Suprapubic skin (tissue), 4 donors: ENCODE measurements at regions not wholly inside any gene's neighbourhood (a gene's known extent, or its start where the extent isn't known, plus 50 kb on each side); places are given as distances from the start of the nearest gene placed in this dataset.

Experiments
- DNase-seq, 2 donors: peaks; one replicate each; pipeline ENCODE4 v3.0.0-alpha.2; 2019; ENCODE audit warnings: low spot score in 2 of 2
- H3K27ac ChIP-seq: fragments of 200-600 bp; sonication (generic); one replicate; pipeline ENCODE4 v1.5.1; 2019
- H3K27me3 ChIP-seq: fragments of 200-600 bp; sonication (generic); one replicate; pipeline ENCODE4 v1.5.1; 2019
- H3K36me3 ChIP-seq: fragments of 200-600 bp; sonication (generic); one replicate; pipeline ENCODE4 v1.5.1; 2019
- H3K4me1 ChIP-seq: fragments of 200-600 bp; sonication (generic); one replicate; pipeline ENCODE4 v1.5.1; 2019
- H3K4me3 ChIP-seq: fragments of 200-600 bp; sonication (generic); one replicate; pipeline ENCODE4 v1.5.1; 2019; ENCODE audit warnings: mild to moderate bottlenecking
- H3K9me3 ChIP-seq: fragments of 200-600 bp; sonication (generic); one replicate; pipeline ENCODE4 v1.5.1; 2019
- EP300 ChIP-seq: sonication (generic); formaldehyde crosslinking; IDR thresholded peaks from one replicate; pipeline ENCODE4 v1.6.1; 2017; ENCODE audit warnings: antibody characterized with exemption
- POLR2A ChIP-seq, 2 donors: fragments of 450-650 bp; IDR thresholded peaks; one replicate each; pipeline ENCODE4 v1.6.1; 2017; ENCODE audit warnings: antibody characterized with exemption in 2 of 2, mild to moderate bottlenecking in 2 of 2, moderate library complexity in 2 of 2
- POLR2AphosphoS5 ChIP-seq, 3 donors: sonication (generic); formaldehyde crosslinking; IDR thresholded peaks; one replicate each; pipeline ENCODE4 v1.6.1; 2017; ENCODE audit warnings: antibody characterized with exemption in 3 of 3
- WGBS: methylation state at CpG from one replicate; pipeline ENCODE4 v1.1.5; 2018; 5-methylcytosine and 5-hydroxymethylcytosine counted together
- TF ChIP-seq, protein P1 (sequence below), 2 donors: fragments of 200-600 bp in 1 of 2; fragments of 450-650 bp in 1 of 2; sonication (generic) in 1 of 2; IDR thresholded peaks; one replicate each; pipeline ENCODE4 v1.5.1; 2016 to 2019; ENCODE audit warnings: antibody characterized with exemption in 2 of 2, mild to moderate bottlenecking in 1 of 2, moderate library complexity in 1 of 2

DNA sequence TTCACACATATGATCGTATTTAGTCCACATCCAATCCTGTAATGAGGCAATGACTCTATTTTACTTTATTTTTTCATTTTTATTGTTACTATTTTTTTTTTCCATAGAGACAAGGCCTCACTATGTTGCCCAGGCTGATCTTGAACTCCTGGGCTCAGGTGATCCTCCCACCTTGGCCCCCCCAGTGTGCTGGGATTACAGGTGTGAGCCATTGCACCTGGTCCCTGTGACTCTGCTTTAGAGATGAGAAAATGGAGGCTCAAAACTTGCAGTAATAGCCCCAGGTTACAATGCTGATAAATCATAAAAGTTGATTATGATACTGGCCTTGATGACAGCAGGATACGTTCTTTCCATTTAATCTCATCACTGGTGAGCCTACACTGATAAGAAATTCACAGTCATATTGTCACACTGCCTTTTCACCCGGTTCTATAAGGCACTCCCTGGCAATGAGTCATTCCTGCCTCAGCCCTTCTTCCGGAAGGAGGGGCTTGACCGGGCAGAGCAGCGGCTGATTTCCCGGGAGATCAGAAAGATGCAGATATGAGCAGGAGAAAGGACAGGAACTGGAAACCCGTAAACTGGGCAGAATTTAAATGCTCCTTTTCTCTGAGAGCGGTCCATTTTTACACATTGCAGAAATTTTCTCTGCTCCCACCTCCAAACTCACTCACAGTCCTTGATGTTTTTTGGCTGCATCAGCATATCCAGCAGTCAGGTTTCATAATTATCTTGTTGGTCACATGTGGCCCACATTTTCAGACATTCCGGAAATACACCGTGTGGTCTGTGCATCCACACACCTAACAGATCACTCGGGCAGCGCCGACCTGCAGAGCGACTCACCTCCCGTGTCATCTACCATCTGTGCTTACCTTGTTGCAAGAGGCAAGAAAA lies 616.4 kb downstream of the EFNB2 start:
- no peak for DNase-seq
- Histone ChIP-seq H3K4me3 (no peak overlapping the region), H3K9me3 (no peaks in the 10 kb centered on the region), H3K27me3 (no peaks in the 10 kb centered on the region), H3K27ac (no peak overlapping the region), H3K4me1 (peaks cover 8% of the 10 kb centered on the region), H3K36me3 (no peaks in the 10 kb centered on the region)
- 54% methylated on average over 16 of the region's 16 CpGs for WGBS
- TF ChIP-seq, protein P1, sequence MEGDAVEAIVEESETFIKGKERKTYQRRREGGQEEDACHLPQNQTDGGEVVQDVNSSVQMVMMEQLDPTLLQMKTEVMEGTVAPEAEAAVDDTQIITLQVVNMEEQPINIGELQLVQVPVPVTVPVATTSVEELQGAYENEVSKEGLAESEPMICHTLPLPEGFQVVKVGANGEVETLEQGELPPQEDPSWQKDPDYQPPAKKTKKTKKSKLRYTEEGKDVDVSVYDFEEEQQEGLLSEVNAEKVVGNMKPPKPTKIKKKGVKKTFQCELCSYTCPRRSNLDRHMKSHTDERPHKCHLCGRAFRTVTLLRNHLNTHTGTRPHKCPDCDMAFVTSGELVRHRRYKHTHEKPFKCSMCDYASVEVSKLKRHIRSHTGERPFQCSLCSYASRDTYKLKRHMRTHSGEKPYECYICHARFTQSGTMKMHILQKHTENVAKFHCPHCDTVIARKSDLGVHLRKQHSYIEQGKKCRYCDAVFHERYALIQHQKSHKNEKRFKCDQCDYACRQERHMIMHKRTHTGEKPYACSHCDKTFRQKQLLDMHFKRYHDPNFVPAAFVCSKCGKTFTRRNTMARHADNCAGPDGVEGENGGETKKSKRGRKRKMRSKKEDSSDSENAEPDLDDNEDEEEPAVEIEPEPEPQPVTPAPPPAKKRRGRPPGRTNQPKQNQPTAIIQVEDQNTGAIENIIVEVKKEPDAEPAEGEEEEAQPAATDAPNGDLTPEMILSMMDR (IDR thresholded peaks at IDR 0.05) = no peak
- no peak for TF ChIP-seq POLR2AphosphoS5 (IDR thresholded peaks at IDR 0.05)
- no peak for TF ChIP-seq POLR2A (IDR thresholded peaks at IDR 0.05)
- TF ChIP-seq EP300 = no peak

DNA sequence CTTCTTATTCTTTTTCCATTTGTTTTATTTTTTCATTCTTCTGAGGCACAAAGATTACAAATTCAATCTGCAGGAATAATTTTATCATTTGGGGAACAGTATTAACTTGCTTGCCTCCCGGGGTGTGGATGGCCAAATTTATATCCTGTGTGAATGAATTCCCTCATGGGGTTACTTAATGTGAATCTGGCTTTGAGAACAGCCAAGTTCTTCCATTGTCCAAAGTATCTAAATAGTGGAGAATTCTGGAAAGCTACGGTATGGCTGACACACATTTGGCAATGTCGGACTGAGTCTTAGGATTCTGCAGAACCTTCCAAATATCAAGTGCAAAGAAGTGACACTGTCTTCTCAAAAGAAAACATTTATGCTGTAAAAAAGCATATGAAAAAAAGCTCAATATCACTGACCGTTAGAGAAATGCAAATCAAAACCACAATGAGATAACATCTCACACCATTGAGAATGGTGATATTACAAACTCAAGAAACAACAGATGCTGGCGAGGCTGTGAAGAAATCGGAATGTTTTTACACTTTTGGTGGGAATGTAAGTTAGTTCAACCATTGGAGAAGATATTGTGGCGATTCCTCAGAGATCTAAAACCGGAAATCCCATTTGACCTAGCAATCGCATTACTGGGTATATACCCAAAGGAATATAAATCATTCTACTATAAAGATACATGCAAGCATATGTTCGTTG lies 620.2 kb downstream of the EFNB2 start:
- no peak for DNase-seq
- Histone ChIP-seq H3K4me1 (peaks cover 8% of the 10 kb centered on the region), H3K27me3 (no peaks in the 10 kb centered on the region), H3K9me3 (no peaks in the 10 kb centered on the region), H3K36me3 (no peaks in the 10 kb centered on the region), H3K27ac (no peak overlapping the region), H3K4me3 (no peak overlapping the region)
- 67% methylated on average over 10 of the region's 10 CpGs for WGBS
- TF ChIP-seq, protein P1 (IDR thresholded peaks at IDR 0.05) = no peak
- no peak for TF ChIP-seq EP300
- no peak for TF ChIP-seq POLR2AphosphoS5 (IDR thresholded peaks at IDR 0.05)
- no peak for TF ChIP-seq POLR2A (IDR thresholded peaks at IDR 0.05)

DNA sequence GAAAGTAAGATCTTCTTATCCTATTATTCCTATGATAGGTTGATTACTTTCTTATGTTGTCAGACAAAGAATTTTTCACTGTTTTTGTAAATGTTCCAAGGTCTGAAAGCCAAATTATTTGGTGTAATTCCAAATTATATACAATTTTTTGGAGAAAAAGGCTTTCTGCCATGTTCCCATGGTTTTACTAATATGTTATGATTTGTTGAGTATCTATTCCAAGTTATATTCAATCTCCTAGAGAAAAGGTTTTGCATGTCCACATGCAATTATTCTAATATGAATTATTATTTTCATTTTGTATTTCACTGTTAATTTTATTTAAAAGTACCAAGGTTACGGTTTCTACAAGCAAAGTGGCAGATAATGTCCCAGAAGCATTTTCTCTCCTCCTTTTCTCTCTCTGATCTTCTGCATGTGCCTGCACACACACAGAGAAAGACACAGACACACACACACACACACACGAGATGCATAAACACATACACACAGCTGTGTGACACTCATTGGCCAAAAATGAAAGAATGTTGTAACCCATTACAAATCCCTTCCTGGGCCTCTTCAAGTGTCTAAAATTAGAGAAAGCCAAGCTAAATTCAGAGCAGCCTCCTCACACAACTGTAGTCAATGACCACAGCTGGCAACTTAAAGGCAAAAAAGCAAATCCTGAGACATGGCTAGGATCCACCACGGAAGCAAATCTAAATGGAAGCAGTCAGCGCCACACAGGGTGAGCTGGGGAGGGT lies 621.0 kb downstream of the EFNB2 start:
- no peak for DNase-seq
- 60% methylated on average over 4 of the region's 4 CpGs for WGBS

DNA sequence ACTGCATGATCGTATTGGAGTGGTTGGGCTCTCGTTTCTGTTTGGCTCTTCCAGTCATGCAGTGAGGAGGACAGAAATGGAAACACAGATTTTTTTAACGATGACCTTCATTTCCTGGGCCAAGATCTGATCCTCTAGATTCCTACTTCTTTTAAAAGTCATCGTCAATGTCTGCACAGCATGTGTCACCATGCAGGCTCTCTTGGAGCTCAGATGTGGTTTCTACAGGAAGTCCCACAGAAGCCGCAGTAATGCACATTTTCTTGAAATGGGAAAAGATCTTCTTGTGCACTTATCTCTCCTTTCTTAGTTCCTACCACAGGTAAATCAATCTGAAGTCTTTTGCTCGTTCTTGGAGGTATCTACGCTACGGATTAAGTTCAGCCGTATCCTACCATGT lies 626.9 kb downstream of the EFNB2 start:
- no peaks in the 10 kb centered on the region for H3K36me3 ChIP-seq
- H3K27me3 ChIP-seq = no peaks in the 10 kb centered on the region
- H3K4me1 ChIP-seq = peaks cover 7% of the 10 kb centered on the region
- TF ChIP-seq POLR2AphosphoS5 (IDR thresholded peaks at IDR 0.05) = no peak
- TF ChIP-seq, protein P1 (IDR thresholded peaks at IDR 0.05) = no peak
- TF ChIP-seq POLR2A (IDR thresholded peaks at IDR 0.05) = no peak
- no peak for TF ChIP-seq EP300
- H3K9me3 ChIP-seq = no peaks in the 10 kb centered on the region
- no peak overlapping the region for H3K27ac ChIP-seq
- no peak overlapping the region for H3K4me3 ChIP-seq
- no peak for DNase-seq
- WGBS = 71% methylated on average over 9 of the region's 9 CpGs

More for the DNA sequence above, 621.0 kb downstream of the EFNB2 start:
- Histone ChIP-seq H3K4me1 (peaks cover 8% of the 10 kb centered on the region), H3K27ac (no peak overlapping the region), H3K27me3 (no peaks in the 10 kb centered on the region), H3K4me3 (no peak overlapping the region), H3K36me3 (no peaks in the 10 kb centered on the region), H3K9me3 (no peaks in the 10 kb centered on the region)
- TF ChIP-seq POLR2AphosphoS5 (IDR thresholded peaks at IDR 0.05) (no peak), POLR2A (IDR thresholded peaks at IDR 0.05) (no peak), EP300 (no peak)
- TF ChIP-seq, protein P1 (IDR thresholded peaks at IDR 0.05) = no peak
